ACC112 (cell line): ENCODE measurements at regions not wholly inside any gene's neighbourhood (a gene's known extent, or its start where the extent isn't known, plus 50 kb on each side); places are given as distances from the start of the nearest gene placed in this dataset.
"Not testable (repeated sequence)": the region's sequence is repeated elsewhere in the genome, so short reads cannot be mapped to it uniquely, and the experiment has no call there.

Experiments used
- H2AFZ ChIP-seq: fragments of 200-600 bp; sonication (generic); one replicate; pipeline ENCODE4 v1.6.0; 2017; ENCODE audit warnings: antibody characterized with exemption, low read length; ENCODE audit not compliant: unreplicated experiment
- H3K27ac ChIP-seq: fragments of 200-600 bp; sonication (generic); 2 replicates; pipeline ENCODE4 v1.5.1; 2014; ENCODE audit warnings: low read depth, mild to moderate bottlenecking, antibody characterized with exemption, low read length, moderate library complexity
- H3K27me3 ChIP-seq: fragments of 200-600 bp; sonication (generic); 2 replicates; pipeline ENCODE4 v1.6.1; 2014; ENCODE audit warnings: mild to moderate bottlenecking, antibody characterized with exemption, low read length, moderate library complexity, mixed read lengths; ENCODE audit not compliant: insufficient read depth
- H3K36me3 ChIP-seq: fragments of 200-600 bp; sonication (generic); 2 replicates; pipeline ENCODE4 v1.6.1; 2016; ENCODE audit warnings: mild to moderate bottlenecking, antibody characterized with exemption, low read length, moderate library complexity, mixed read lengths; ENCODE audit not compliant: insufficient read depth
- H3K4me1 ChIP-seq: fragments of 200-600 bp; sonication (generic); one replicate; pipeline ENCODE4 v1.6.1; 2016; ENCODE audit warnings: low read length, mixed read lengths; ENCODE audit not compliant: insufficient read depth, unreplicated experiment, control insufficient read depth
- H3K4me3 ChIP-seq: fragments of 200-600 bp; sonication (generic); 2 replicates; pipeline ENCODE4 v1.5.1; 2014; ENCODE audit warnings: mild to moderate bottlenecking, low read depth, low read length
- H3K79me2 ChIP-seq: fragments of 200-600 bp; sonication (generic); one replicate; pipeline ENCODE4 v1.6.0; 2016; ENCODE audit warnings: low read length; ENCODE audit not compliant: control insufficient read depth, unreplicated experiment, insufficient read depth

- no peak overlapping the region for H3K4me3 ChIP-seq
- no peaks in the 10 kb centered on the region for H3K27me3 ChIP-seq
- no peaks in the 10 kb centered on the region for H3K36me3 ChIP-seq
- H3K27ac ChIP-seq, result no peak overlapping the region
- H2AFZ ChIP-seq, result no peak overlapping the region
- no peaks in the 10 kb centered on the region for H3K79me2 ChIP-seq
- no peaks in the 10 kb centered on the region for H3K4me1 ChIP-seq
Observed at GRCh38 chr1:80170811-80171485, 1164.4 kb upstream of the ADGRL4 start.

- Histone ChIP-seq H3K36me3 (no peaks in the 10 kb centered on the region), H3K4me1 (no peaks in the 10 kb centered on the region), H3K79me2 (no peaks in the 10 kb centered on the region), H3K27ac (no peak overlapping the region), H3K4me3 (no peak overlapping the region), H3K27me3 (no peaks in the 10 kb centered on the region), H2AFZ (no peak overlapping the region)
Observed at GRCh38 chr1:80164150-80164549, 1157.6 kb upstream of the ADGRL4 start.

- H3K79me2 ChIP-seq, result no peaks in the 10 kb centered on the region
- no peak overlapping the region for H3K4me3 ChIP-seq
- H3K27ac ChIP-seq, result no peak overlapping the region
- no peaks in the 10 kb centered on the region for H3K27me3 ChIP-seq
- no peaks in the 10 kb centered on the region for H3K36me3 ChIP-seq
- no peaks in the 10 kb centered on the region for H3K4me1 ChIP-seq
- no peak overlapping the region for H2AFZ ChIP-seq
Observed at GRCh38 chr1:80163686-80164085, 1157.2 kb upstream of the ADGRL4 start.

GRCh38 chr1:80158771-80159170 lies 1152.2 kb upstream of the ADGRL4 start:
- Histone ChIP-seq H3K4me1 (no peaks in the 10 kb centered on the region), H3K27me3 (no peaks in the 10 kb centered on the region), H3K27ac (no peak overlapping the region), H2AFZ (no peak overlapping the region), H3K36me3 (no peaks in the 10 kb centered on the region), H3K4me3 (no peak overlapping the region), H3K79me2 (no peaks in the 10 kb centered on the region)

- no peaks in the 10 kb centered on the region for H3K79me2 ChIP-seq
- no peak overlapping the region for H2AFZ ChIP-seq
- H3K27me3 ChIP-seq, result no peaks in the 10 kb centered on the region
- no peaks in the 10 kb centered on the region for H3K4me1 ChIP-seq
- no peak overlapping the region for H3K4me3 ChIP-seq
- no peak overlapping the region for H3K27ac ChIP-seq
- no peaks in the 10 kb centered on the region for H3K36me3 ChIP-seq
Observed at GRCh38 chr1:80158266-80158665, 1151.7 kb upstream of the ADGRL4 start.

GRCh38 chr1:80155371-80155770 lies 1148.8 kb upstream of the ADGRL4 start:
- no peak overlapping the region for H3K27ac ChIP-seq
- H3K4me3 ChIP-seq, result no peak overlapping the region
- no peak overlapping the region for H2AFZ ChIP-seq
- H3K4me1 ChIP-seq, result no peaks in the 10 kb centered on the region
- H3K36me3 ChIP-seq, result no peaks in the 10 kb centered on the region
- H3K79me2 ChIP-seq, result no peaks in the 10 kb centered on the region
- no peaks in the 10 kb centered on the region for H3K27me3 ChIP-seq

GRCh38 chr1:80154176-80154575 lies 1147.6 kb upstream of the ADGRL4 start:
- no peaks in the 10 kb centered on the region for H3K36me3 ChIP-seq
- H3K4me1 ChIP-seq, result no peaks in the 10 kb centered on the region
- H3K4me3 ChIP-seq, result no peak overlapping the region
- H3K79me2 ChIP-seq, result no peaks in the 10 kb centered on the region
- H3K27me3 ChIP-seq, result no peaks in the 10 kb centered on the region
- H2AFZ ChIP-seq, result no peak overlapping the region
- no peak overlapping the region for H3K27ac ChIP-seq

- H3K27ac ChIP-seq, result no peak overlapping the region
- H3K36me3 ChIP-seq, result no peaks in the 10 kb centered on the region
- no peaks in the 10 kb centered on the region for H3K27me3 ChIP-seq
- no peaks in the 10 kb centered on the region for H3K4me1 ChIP-seq
- H2AFZ ChIP-seq, result no peak overlapping the region
- no peaks in the 10 kb centered on the region for H3K79me2 ChIP-seq
- H3K4me3 ChIP-seq, result no peak overlapping the region
Observed at GRCh38 chr1:80153762-80154161, 1147.2 kb upstream of the ADGRL4 start.

- Histone ChIP-seq H3K27ac (no peak overlapping the region), H3K36me3 (no peaks in the 10 kb centered on the region), H3K4me1 (no peaks in the 10 kb centered on the region), H3K27me3 (no peaks in the 10 kb centered on the region), H3K79me2 (no peaks in the 10 kb centered on the region), H2AFZ (no peak overlapping the region), H3K4me3 (no peak overlapping the region)
Observed at GRCh38 chr1:80143361-80143760, 1136.8 kb upstream of the ADGRL4 start.

GRCh38 chr1:80137946-80138602 lies 1131.5 kb upstream of the ADGRL4 start:
- not testable (repeated sequence) for H3K79me2 ChIP-seq, H3K4me3 ChIP-seq

More at GRCh38 chr1:80137946-80138602, 1131.5 kb upstream of the ADGRL4 start:
- H2AFZ ChIP-seq, H3K27me3 ChIP-seq, H3K4me1 ChIP-seq, H3K36me3 ChIP-seq, H3K27ac ChIP-seq: not testable (repeated sequence)
